ENCODE measurements at regions not wholly inside any gene's neighbourhood (a gene's known extent, or its start where the extent isn't known, plus 50 kb on each side); places are given as distances from the start of the nearest gene placed in this dataset.

GRCh38 chr14:104431351-104431928 is 148.1 kb upstream of the C14orf180 start:
- DNase-seq (ENCODE audit: low read depth): no peak

GRCh38 chr14:104431929-104432541 is 147.5 kb upstream of the C14orf180 start:
- H3K4me3 ChIP-seq (ENCODE audit: low read depth, low read length): no peak overlapping the region
- TF ChIP-seq CTCF (conservative IDR thresholded peaks at IDR 0.05; ENCODE audit: low read depth, low read length): no peak
- no peak for DNase-seq (ENCODE audit: low read depth)

More at GRCh38 chr14:104431351-104431928, 148.1 kb upstream of the C14orf180 start:
- H3K4me3 ChIP-seq (ENCODE audit: low read depth, low read length): no peak overlapping the region
- TF ChIP-seq CTCF (conservative IDR thresholded peaks at IDR 0.05; ENCODE audit: low read depth, low read length): no peak

GRCh38 chr14:104432611-104433231 is 146.8 kb upstream of the C14orf180 start:
- no peak overlapping the region for H3K4me3 ChIP-seq (ENCODE audit: low read depth, low read length)
- no peak for DNase-seq (ENCODE audit: low read depth)
- no peak for TF ChIP-seq CTCF (conservative IDR thresholded peaks at IDR 0.05; ENCODE audit: low read depth, low read length)

GRCh38 chr14:104433401-104434213 is 146.0 kb upstream of the C14orf180 start:
- H3K4me3 ChIP-seq (ENCODE audit: low read depth, low read length): no peak overlapping the region
- no peak for TF ChIP-seq CTCF (conservative IDR thresholded peaks at IDR 0.05; ENCODE audit: low read depth, low read length)
- no peak for DNase-seq (ENCODE audit: low read depth)

GRCh38 chr14:104434214-104435076 is 145.1 kb upstream of the C14orf180 start:
- TF ChIP-seq CTCF (conservative IDR thresholded peaks at IDR 0.05; ENCODE audit: low read depth, low read length): no peak
- DNase-seq (ENCODE audit: low read depth): no peak
- H3K4me3 ChIP-seq (ENCODE audit: low read depth, low read length): no peak overlapping the region

Measured in epithelial cell of proximal tubule (primary cell).